Amygdala (tissue), 56 donors: ENCODE measurements at regions not wholly inside any gene's neighbourhood (a gene's known extent, or its start where the extent isn't known, plus 50 kb on each side); places are given as distances from the start of the nearest gene placed in this dataset.

Source experiments
- DNase-seq, 56 donors: peaks; one replicate each; lab custom pipeline; 2025; lab: John Stamatoyannopoulos, UW

DNA sequence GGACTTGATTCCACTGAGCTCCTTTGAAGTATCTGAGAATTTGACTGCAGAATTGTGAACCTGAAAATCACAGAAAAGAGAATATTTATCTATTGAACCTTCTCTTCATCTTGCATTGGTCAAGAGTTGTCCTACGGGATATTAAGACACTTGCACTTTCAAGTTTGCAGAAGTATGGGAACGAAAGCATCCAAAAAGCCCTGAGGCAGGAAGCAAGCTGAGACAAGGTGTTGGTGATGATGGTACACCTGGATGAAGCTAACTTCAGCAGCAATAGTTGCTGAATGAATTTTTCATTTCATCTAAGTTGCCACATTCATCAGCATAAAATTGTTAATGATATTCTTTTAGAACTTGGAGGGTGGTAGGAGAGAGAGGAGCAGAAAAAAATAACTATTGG lies 686.6 kb upstream of the ADAMTS5 start:
- DNase-seq: no peak

- DNase-seq: no peak
These were observed 682.9 kb upstream of the ADAMTS5 start for GRCh38 chr21:27649762-27650161.

GRCh38 chr21:27649323-27649722 lies 682.4 kb upstream of the ADAMTS5 start:
- no peak for DNase-seq

GRCh38 chr21:27648560-27648959 lies 681.7 kb upstream of the ADAMTS5 start:
- DNase-seq: no peak

GRCh38 chr21:27647921-27648320 lies 681.0 kb upstream of the ADAMTS5 start:
- DNase-seq: no peak

GRCh38 chr21:27647401-27647800 lies 680.5 kb upstream of the ADAMTS5 start:
- no peak for DNase-seq

- no peak for DNase-seq
These were observed 679.8 kb upstream of the ADAMTS5 start for GRCh38 chr21:27646691-27647090.

- no peak for DNase-seq
These were observed 679.2 kb upstream of the ADAMTS5 start for GRCh38 chr21:27646056-27646455.

DNA sequence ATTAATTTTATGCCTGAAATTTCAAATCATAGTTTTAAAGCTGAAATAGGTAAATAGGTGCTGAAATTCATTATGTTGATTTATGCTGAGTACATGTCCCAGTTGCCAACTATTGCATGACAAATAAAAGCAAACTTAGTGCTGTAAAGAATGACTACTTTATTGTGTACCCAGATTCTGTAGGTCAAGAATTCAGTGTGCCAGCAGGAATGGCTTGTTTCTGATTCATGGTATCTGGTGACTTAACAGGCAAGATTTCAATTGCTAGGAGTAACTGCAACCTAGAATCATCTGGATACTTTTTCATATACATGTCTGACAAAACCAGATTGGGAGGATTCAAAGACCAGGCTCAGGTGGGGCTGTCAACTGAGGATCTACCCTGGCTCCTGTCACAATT lies 678.4 kb upstream of the ADAMTS5 start:
- no peak for DNase-seq

- no peak for DNase-seq
These were observed 676.4 kb upstream of the ADAMTS5 start for GRCh38 chr21:27643326-27643725.

DNA sequence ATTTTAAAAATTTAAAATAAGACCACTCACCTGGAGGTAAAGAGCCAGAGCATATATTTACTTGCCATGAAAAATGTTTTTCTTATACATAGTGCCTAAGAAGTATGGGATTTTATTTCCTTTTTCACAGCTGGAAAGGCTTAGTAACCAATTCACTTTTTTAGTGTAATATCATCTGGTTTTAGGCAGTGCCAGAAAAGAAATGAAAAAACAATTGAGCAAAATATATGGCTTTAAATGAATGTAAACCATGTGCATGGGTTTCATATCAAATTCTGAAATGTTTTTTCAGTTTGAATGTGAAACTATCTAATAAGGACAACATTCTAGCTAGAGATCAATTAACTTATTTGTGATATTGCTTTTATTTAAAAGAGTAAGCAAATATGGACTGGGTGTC lies 672.4 kb upstream of the ADAMTS5 start:
- DNase-seq: no peak

- DNase-seq: no peak
These were observed 669.8 kb upstream of the ADAMTS5 start for GRCh38 chr21:27636656-27637055.

GRCh38 chr21:27633631-27634030 lies 666.7 kb upstream of the ADAMTS5 start:
- no peak for DNase-seq

GRCh38 chr21:27631471-27631870 lies 664.6 kb upstream of the ADAMTS5 start:
- no peak for DNase-seq

DNA sequence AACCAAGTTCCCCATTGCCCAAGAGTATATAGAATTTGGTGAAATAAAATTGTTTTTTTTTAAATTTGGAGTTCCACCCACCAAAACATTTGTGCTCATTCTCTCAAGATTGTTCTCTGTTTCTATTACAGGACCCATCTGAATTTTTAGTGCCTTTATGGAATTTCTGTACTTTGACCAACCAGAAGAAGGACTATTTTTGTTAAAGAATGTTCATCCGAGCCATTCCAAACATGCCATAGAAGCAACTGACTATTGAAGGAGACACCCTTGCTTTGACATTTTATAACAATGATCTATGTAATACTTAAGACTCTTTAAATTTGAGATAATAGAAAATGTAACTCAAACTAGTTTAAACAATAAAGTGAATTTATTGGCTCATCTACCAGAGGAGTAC lies 655.7 kb upstream of the ADAMTS5 start:
- no peak for DNase-seq

- no peak for DNase-seq
These were observed 647.3 kb upstream of the ADAMTS5 start for GRCh38 chr21:27614231-27614630.

DNA sequence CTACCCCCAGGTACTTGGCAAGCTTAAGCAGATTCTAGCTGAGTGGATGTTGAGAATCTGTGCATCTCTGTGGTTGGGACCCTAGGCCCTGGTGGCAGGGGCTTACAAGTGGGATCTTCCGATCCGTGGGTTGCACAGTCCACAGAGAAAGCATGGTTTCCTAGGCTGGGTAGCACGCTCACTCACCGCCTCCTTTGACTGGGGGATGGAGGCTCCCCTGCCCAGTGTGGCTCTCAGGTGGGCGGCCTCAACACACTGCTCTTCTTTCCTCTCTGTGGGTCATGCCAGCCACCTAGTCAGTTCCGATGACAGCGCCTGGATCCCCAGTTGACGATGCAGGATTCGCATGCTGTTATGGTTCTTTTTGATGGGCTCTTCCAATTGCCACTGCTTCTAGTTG lies 639.5 kb upstream of the ADAMTS5 start:
- DNase-seq: no peak

GRCh38 chr21:27596196-27596595 lies 629.3 kb upstream of the ADAMTS5 start:
- no peak for DNase-seq

DNA sequence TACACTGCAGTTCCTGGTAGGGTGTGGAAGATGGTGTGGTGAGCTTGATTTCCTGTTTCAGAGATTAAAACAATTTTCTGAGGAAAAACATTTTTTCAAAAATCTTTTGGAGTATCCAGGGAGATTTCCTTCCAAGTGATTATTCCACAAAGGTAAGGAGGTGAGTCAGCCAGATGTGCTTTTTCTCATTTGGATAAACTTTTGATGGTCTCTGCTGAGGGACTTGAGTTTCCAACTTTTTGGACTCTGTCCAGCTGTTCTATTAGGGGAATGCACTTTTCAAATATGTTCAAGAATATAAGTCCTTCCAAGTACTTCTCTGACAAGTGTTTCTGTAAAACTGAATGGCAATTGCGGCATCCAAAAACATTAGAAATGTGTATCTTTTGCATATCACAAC lies 628.8 kb upstream of the ADAMTS5 start:
- no peak for DNase-seq

DNA sequence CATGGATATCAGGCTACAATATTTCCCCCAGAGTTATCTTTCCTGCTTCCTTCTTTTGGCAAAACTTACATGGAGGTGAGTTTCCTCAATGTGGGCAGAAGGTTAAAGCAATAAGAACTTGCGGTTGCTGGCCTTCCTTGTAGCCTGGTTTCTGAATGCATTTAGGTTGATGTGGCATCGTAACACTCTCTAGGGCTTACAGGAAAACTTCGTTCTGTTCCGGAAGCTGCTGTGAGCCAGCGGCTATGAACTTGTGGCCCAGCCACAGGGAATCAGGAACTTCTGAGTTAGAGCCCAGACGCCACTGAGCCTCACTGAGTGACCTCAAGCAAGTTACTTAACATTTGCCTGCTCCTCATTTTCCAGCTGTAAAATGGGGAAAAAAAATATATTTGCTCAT lies 623.4 kb upstream of the ADAMTS5 start:
- no peak for DNase-seq

DNA sequence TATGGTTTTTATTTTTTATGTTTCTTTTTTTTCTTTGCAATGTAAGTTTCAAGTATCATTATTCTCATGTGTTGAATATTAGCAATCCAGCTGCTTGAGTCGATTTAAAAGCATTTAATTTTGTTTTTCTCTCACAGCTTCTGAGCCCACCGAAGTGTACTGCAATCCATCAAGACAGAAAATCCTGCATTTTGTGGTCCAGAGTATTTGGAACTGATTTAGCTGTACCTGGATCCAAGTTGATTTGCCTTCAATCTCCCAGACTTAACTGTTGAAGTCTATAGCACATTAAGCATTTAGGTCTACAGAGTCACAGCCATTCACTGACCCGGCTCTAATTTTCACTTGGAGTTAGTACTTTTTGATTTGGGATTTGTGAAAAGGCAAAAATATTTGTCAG lies 622.9 kb upstream of the ADAMTS5 start:
- no peak for DNase-seq

GRCh38 chr21:27586986-27587385 lies 620.1 kb upstream of the ADAMTS5 start:
- DNase-seq: no peak

DNA sequence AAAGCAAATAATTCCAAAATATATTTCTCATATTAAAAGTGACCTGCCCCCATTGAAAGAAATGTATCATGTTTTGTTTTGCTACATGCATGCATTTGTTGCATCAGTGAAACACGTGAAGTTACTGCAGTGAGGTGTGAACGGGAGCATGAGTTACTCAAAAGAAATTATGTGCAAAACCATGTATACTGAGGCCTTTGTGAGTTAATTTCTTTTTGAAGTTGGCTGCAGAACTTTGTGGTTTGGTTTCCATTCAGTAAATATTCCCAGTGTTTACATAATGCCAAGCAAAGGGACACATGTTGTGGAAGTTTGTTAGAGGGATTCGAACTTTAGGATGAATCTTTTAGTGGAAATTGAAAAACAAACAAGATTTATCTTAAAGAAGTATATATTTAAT lies 619.4 kb upstream of the ADAMTS5 start:
- no peak for DNase-seq

GRCh38 chr21:27584256-27584655 lies 617.4 kb upstream of the ADAMTS5 start:
- no peak for DNase-seq
